A549 (cell line): ENCODE measurements at regions not wholly inside any gene's neighbourhood (a gene's known extent, or its start where the extent isn't known, plus 50 kb on each side); places are given as distances from the start of the nearest gene placed in this dataset.

Source experiments
- ATAC-seq, 2 experiments: fragments of 200-7000 bp in 1 of 2; fragments of >200 bp in 1 of 2; cut with Nextera tagmentation in 1 of 2; cut with Tn5 transposase in 1 of 2; 3 replicates each; pipeline versions ENCODE4 v1.8.0 to v1.9.1; 2018 to 2020; ENCODE audit warnings: mild to moderate bottlenecking in 1 of 2, moderate library complexity in 1 of 2
- CTCF ChIA-PET: fragments of 300-600 bp; sonication (Branson Sonifier 250); formaldehyde crosslinking; extraction: SDS; loops from one replicate; lab custom pipeline; 2021; ENCODE audit warnings: antibody characterized with exemption, inconsistent platforms; lab: Yijun Ruan, JAX
- POLR2A ChIA-PET: fragments of 350-600 bp; formaldehyde crosslinking; extraction: SDS; loops from one replicate; lab custom pipeline; 2021; ENCODE audit warnings: antibody characterized with exemption, inconsistent platforms; lab: Yijun Ruan, JAX
- DNase-seq, 2 experiments: peaks; one replicate each; pipeline versions ENCODE4 v3.0.0 to v3.0.0-alpha.2; 2011 to 2016; ENCODE audit warnings: low read depth in 1 of 2, low spot score in 1 of 2
- FAIRE-seq: peaks from 2 replicates; lab custom pipeline; 2011; peaks lifted over from hg19 to GRCh38; lab: Jason Lieb, UNC
- H3K27ac ChIP-seq, 2 experiments: fragments of >200 bp; sonication (Bioruptor Twin); formaldehyde crosslinking; 3 replicates each; pipeline ENCODE4 v1.5.1; 2016 to 2017
- H3K4me1 ChIP-seq: fragments of >200 bp; sonication (Bioruptor Twin); formaldehyde crosslinking; 3 replicates; pipeline ENCODE4 v1.6.1; 2016
- H3K4me2 ChIP-seq: fragments of >200 bp; sonication (Bioruptor Twin); formaldehyde crosslinking; 3 replicates; pipeline ENCODE4 v1.6.1; 2016
- H3K4me3 ChIP-seq: fragments of >200 bp; sonication (Bioruptor Twin); formaldehyde crosslinking; 3 replicates; pipeline ENCODE4 v1.5.1; 2016
- H3K9me3 ChIP-seq: fragments of >200 bp; sonication (Bioruptor Twin); formaldehyde crosslinking; 3 replicates; pipeline ENCODE4 v1.6.1; 2016
- BCL3 ChIP-seq: fragments of >200 bp; sonication (Bioruptor Twin); formaldehyde crosslinking; IDR thresholded peaks from 3 replicates; pipeline ENCODE4 v1.6.1; 2016
- CBX8 ChIP-seq: fragments of 200-600 bp; sonication (generic); IDR thresholded peaks from 2 replicates; pipeline ENCODE4 v1.6.1; 2016
- EHF ChIP-seq: fragments of 250-450 bp; sonication (Bioruptor Pico); IDR thresholded peaks from 2 replicates; pipeline ENCODE4 v1.5.0; 2020; ENCODE audit warnings: mild to moderate bottlenecking
- ELK1 ChIP-seq: fragments of 150-350 bp; IDR thresholded peaks from 2 replicates; pipeline ENCODE4 v1.6.1; 2014; ENCODE audit warnings: low read depth, mild to moderate bottlenecking, low read length
- ESRRA ChIP-seq: fragments of 150-350 bp; IDR thresholded peaks from 2 replicates; pipeline ENCODE4 v1.6.1; 2014; ENCODE audit warnings: mild to moderate bottlenecking, low read length, borderline replicate concordance
- FOSL2 ChIP-seq, 2 experiments: fragments of 450-650 bp in 1 of 2; fragments of >200 bp in 1 of 2; sonication (Bioruptor Twin) in 1 of 2; formaldehyde crosslinking; IDR thresholded peaks; 2 replicates each; pipeline versions ENCODE4 v1.5.0 to v1.6.1; 2016 to 2020; ENCODE audit warnings: mild to moderate bottlenecking in 1 of 2, moderate library complexity in 1 of 2
- GATA3 ChIP-seq: IDR thresholded peaks from 2 replicates; pipeline ENCODE4 v1.6.1; 2012; ENCODE audit warnings: borderline replicate concordance
- HDAC2 ChIP-seq: fragments of 200-600 bp; sonication (generic); IDR thresholded peaks from 2 replicates; pipeline ENCODE4 v1.6.1; 2016
- HEYL ChIP-seq: fragments of 250-450 bp; sonication (Bioruptor Pico); IDR thresholded peaks from 2 replicates; pipeline ENCODE4 v1.8.0; 2021; ENCODE audit warnings: mild to moderate bottlenecking, moderate library complexity
- HMGXB4 ChIP-seq: fragments of 250-450 bp; sonication (Bioruptor Pico); IDR thresholded peaks from 2 replicates; pipeline ENCODE4 v1.5.0; 2021; ENCODE audit warnings: mild to moderate bottlenecking, moderate library complexity, borderline replicate concordance
- HOXA7 ChIP-seq: fragments of 250-450 bp; sonication (Bioruptor Pico); IDR thresholded peaks from 2 replicates; pipeline ENCODE4 v1.5.0; 2020; ENCODE audit warnings: mild to moderate bottlenecking, moderate library complexity
- JUN ChIP-seq, 2 experiments: fragments of >200 bp; sonication (Bioruptor Twin); formaldehyde crosslinking; IDR thresholded peaks; 2 replicates in 1 of 2; 3 replicates in 1 of 2; pipeline ENCODE4 v1.6.1; 2016 to 2017
- KDM5A ChIP-seq: fragments of 200-600 bp; sonication (generic); IDR thresholded peaks from 2 replicates; pipeline ENCODE4 v1.6.1; 2016; ENCODE audit warnings: antibody characterized with exemption, mild to moderate bottlenecking
- PBX3 ChIP-seq: IDR thresholded peaks from 2 replicates; pipeline ENCODE4 v1.6.1; 2012
- POLR2A ChIP-seq: IDR thresholded peaks from 2 replicates; pipeline ENCODE4 v1.6.1; 2012; ENCODE audit warnings: mild to moderate bottlenecking, low read length
- POLR2AphosphoS2 ChIP-seq: conservative IDR thresholded peaks from 2 replicates; pipeline ENCODE4 v1.6.1; 2012; ENCODE audit warnings: low read length, improper control_type of control experiment, inconsistent platforms
- RAD21 ChIP-seq, 2 experiments: fragments of >200 bp in 1 of 2; sonication (Bioruptor Twin) in 1 of 2; formaldehyde crosslinking in 1 of 2; IDR thresholded peaks in 1 of 2; conservative IDR thresholded peaks in 1 of 2; 2 replicates in 1 of 2; 3 replicates in 1 of 2; pipeline ENCODE4 v1.6.1; 2012 to 2018; ENCODE audit warnings: inconsistent platforms in 1 of 2
- RCOR1 ChIP-seq: fragments of 150-350 bp; IDR thresholded peaks from 2 replicates; pipeline ENCODE4 v1.6.1; 2014; ENCODE audit warnings: antibody characterized with exemption, low read length, low read depth
- RFX5 ChIP-seq: fragments of 450-650 bp; IDR thresholded peaks from 2 replicates; pipeline ENCODE4 v1.7.1; 2014; ENCODE audit warnings: antibody characterized with exemption, mild to moderate bottlenecking, moderate library complexity
- TFCP2L1 ChIP-seq: fragments of 250-450 bp; sonication (Bioruptor Pico); IDR thresholded peaks from 2 replicates; pipeline ENCODE4 v1.5.0; 2021; ENCODE audit warnings: mild to moderate bottlenecking
- TP53 ChIP-seq: fragments of 250-450 bp; sonication (Bioruptor Pico); IDR thresholded peaks from 2 replicates; pipeline ENCODE4 v1.5.0; 2021; ENCODE audit warnings: mild to moderate bottlenecking, moderate library complexity
- WGBS: methylation state at CpG from one replicate; pipeline ENCODE4 v1.1.6; 2017; ENCODE audit errors: missing lambda C conversion rate; 5-methylcytosine and 5-hydroxymethylcytosine counted together

- Histone ChIP-seq H3K9me3 (no peaks in the 10 kb centered on the region; the same call in 2 of the 3 replicates), H3K4me1 (no peaks in the 10 kb centered on the region), H3K4me3 (no peak overlapping the region), H3K4me2 (no peak overlapping the region), H3K27ac (no peak overlapping the region)
- ATAC-seq, result no peak
- no peak for DNase-seq
- TF ChIP-seq CBX8 (no peak), ELK1 (no peak), HMGXB4 (CRISPR knock-in tag) (no peak), GATA3 (no peak), RAD21 (conservative IDR thresholded peaks at IDR 0.05 in 1 of 2, IDR thresholded peaks at IDR 0.05 in 1 of 2) (no peak), RFX5 (no peak), BCL3 (no peak), TP53 (no peak), RCOR1 (no peak), POLR2A (no peak)
- POLR2A ChIA-PET, result no interaction called here
- FAIRE-seq, result no peak
- CTCF ChIA-PET, result no interaction called here
These were observed 445.7 kb downstream of the AMY1C start for GRCh38 chr1:104195395-104195794.

GRCh38 chr1:104196136-104196535 lies 446.4 kb downstream of the AMY1C start:
- DNase-seq (no peak), ATAC-seq (no peak), FAIRE-seq (no peak)
- Histone ChIP-seq H3K9me3 (no peaks in the 10 kb centered on the region; the same call in 2 of the 3 replicates), H3K27ac (no peak overlapping the region), H3K4me1 (no peaks in the 10 kb centered on the region), H3K4me3 (no peak overlapping the region), H3K4me2 (no peak overlapping the region)
- TF ChIP-seq TFCP2L1 (CRISPR knock-in tag), result no peak
- CTCF ChIA-PET, result no interaction called here
- POLR2A ChIA-PET, result no interaction called here

GRCh38 chr1:104197516-104197915 lies 447.8 kb downstream of the AMY1C start:
- no peaks in the 10 kb centered on the region for H3K4me1 ChIP-seq
- H3K4me2 ChIP-seq, result no peak overlapping the region
- no peak for DNase-seq
- H3K9me3 ChIP-seq, result no peaks in the 10 kb centered on the region; the same call in 2 of the 3 replicates
- H3K27ac ChIP-seq, result no peak overlapping the region
- no peak overlapping the region for H3K4me3 ChIP-seq
- ATAC-seq, result no peak
- FAIRE-seq, result no peak
- WGBS, result 7% methylated on average over 1 of the region's 1 CpG
- CTCF ChIA-PET, result no interaction called here
- POLR2A ChIA-PET, result no interaction called here
- TF ChIP-seq HDAC2 (no peak), RFX5 (no peak), GATA3 (no peak), BCL3 (no peak), POLR2AphosphoS2 (no peak), PBX3 (no peak), HOXA7 (CRISPR knock-in tag) (no peak), JUN (IDR thresholded peaks at IDR 0.05) (no peak), KDM5A (no peak), ESRRA (no peak), TFCP2L1 (CRISPR knock-in tag) (no peak), EHF (CRISPR knock-in tag) (no peak), RCOR1 (no peak), HEYL (CRISPR knock-in tag) (no peak), FOSL2 (IDR thresholded peaks at IDR 0.05) (no peak), FOSL2 (CRISPR knock-in tag; IDR thresholded peaks at IDR 0.05) (no peak)
